GM06990 (cell line): ENCODE measurements at regions not wholly inside any gene's neighbourhood (a gene's known extent, or its start where the extent isn't known, plus 50 kb on each side); places are given as distances from the start of the nearest gene placed in this dataset.

Experiments
- DNase-seq: peaks from one replicate; pipeline ENCODE4 v3.0.0-alpha.2; 2011; ENCODE audit not compliant: insufficient read length; ENCODE audit errors: extremely low read depth
- H3K27me3 ChIP-seq: replicated peaks from 2 replicates; pipeline ENCODE4 v1.6.0; 2011; ENCODE audit warnings: low read length; ENCODE audit not compliant: control insufficient read depth, insufficient read depth
- H3K36me3 ChIP-seq: 2 replicates; pipeline ENCODE4 v1.5.1; 2011; ENCODE audit warnings: low read length; ENCODE audit not compliant: control insufficient read depth, insufficient read depth
- H3K4me3 ChIP-seq: replicated peaks from 2 replicates; pipeline ENCODE4 v1.5.1; 2011; ENCODE audit warnings: low read depth, mild to moderate bottlenecking, control low read depth, low read length
- CTCF ChIP-seq: IDR thresholded peaks from 2 replicates; pipeline ENCODE4 v1.5.1; 2011; ENCODE audit warnings: low read length, control low read depth, mild to moderate bottlenecking, inconsistent platforms; ENCODE audit not compliant: insufficient read depth, poor library complexity, severe bottlenecking

- H3K27me3 ChIP-seq = no peaks in the 10 kb centered on the region
- H3K36me3 ChIP-seq = no peaks in the 10 kb centered on the region
- DNase-seq = no peak
- TF ChIP-seq CTCF = no peak
- H3K4me3 ChIP-seq = no peak overlapping the region
These were observed 722.7 kb downstream of the EPHA4 start for GRCh38 chr2:220849433-220849832.

GRCh38 chr2:220850116-220850515 is 722.0 kb downstream of the EPHA4 start:
- TF ChIP-seq CTCF = no peak
- no peak for DNase-seq
- no peaks in the 10 kb centered on the region for H3K27me3 ChIP-seq

GRCh38 chr2:220855296-220855695 is 716.8 kb downstream of the EPHA4 start:
- no peak for DNase-seq
- Histone ChIP-seq H3K27me3 (no peaks in the 10 kb centered on the region), H3K4me3 (no peak overlapping the region), H3K36me3 (no peaks in the 10 kb centered on the region)
- no peak for TF ChIP-seq CTCF

More at GRCh38 chr2:220850116-220850515, 722.0 kb downstream of the EPHA4 start:
- H3K4me3 ChIP-seq = no peak overlapping the region
- no peaks in the 10 kb centered on the region for H3K36me3 ChIP-seq

- no peak for TF ChIP-seq CTCF
- Histone ChIP-seq H3K27me3 (no peaks in the 10 kb centered on the region), H3K36me3 (no peaks in the 10 kb centered on the region), H3K4me3 (no peak overlapping the region)
- DNase-seq = no peak
These were observed 715.6 kb downstream of the EPHA4 start for GRCh38 chr2:220856486-220856885.

GRCh38 chr2:220857368-220857767 is 714.7 kb downstream of the EPHA4 start:
- Histone ChIP-seq H3K36me3 (no peaks in the 10 kb centered on the region), H3K4me3 (no peak overlapping the region), H3K27me3 (no peaks in the 10 kb centered on the region)
- no peak for DNase-seq
- no peak for TF ChIP-seq CTCF

GRCh38 chr2:220858101-220858500 is 714.0 kb downstream of the EPHA4 start:
- Histone ChIP-seq H3K4me3 (no peak overlapping the region), H3K27me3 (no peaks in the 10 kb centered on the region), H3K36me3 (no peaks in the 10 kb centered on the region)
- no peak for DNase-seq
- TF ChIP-seq CTCF = no peak
